Stimulated activated naive CD4-positive, alpha-beta T cell (primary cell): ENCODE measurements at regions not wholly inside any gene's neighbourhood (a gene's known extent, or its start where the extent isn't known, plus 50 kb on each side); places are given as distances from the start of the nearest gene placed in this dataset.

Source experiments
- DNase-seq, 6 experiments: peaks; one replicate each; lab custom pipeline; 2025; lab: John Stamatoyannopoulos, UW

DNA sequence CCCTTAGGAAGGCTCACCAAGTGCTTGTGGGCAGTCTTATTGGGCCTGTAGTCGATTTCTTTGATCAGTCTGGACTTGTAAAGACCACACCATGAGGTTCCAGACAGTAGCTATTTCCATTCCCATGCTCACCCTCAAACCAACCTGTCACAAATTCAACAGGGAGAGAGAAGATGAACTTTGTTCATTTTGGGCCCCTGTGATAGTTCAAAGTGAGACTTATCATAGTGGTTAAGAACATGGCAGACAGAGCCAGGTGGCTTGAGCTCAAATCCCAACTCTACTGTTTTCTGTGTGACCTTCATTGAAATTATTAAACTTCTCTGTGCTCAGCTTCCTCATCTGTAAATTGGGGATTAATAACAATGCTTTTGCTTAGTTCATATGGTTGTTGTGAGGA lies 53.9 kb upstream of the CTLA4 start:
- DNase-seq: no peak

DNA sequence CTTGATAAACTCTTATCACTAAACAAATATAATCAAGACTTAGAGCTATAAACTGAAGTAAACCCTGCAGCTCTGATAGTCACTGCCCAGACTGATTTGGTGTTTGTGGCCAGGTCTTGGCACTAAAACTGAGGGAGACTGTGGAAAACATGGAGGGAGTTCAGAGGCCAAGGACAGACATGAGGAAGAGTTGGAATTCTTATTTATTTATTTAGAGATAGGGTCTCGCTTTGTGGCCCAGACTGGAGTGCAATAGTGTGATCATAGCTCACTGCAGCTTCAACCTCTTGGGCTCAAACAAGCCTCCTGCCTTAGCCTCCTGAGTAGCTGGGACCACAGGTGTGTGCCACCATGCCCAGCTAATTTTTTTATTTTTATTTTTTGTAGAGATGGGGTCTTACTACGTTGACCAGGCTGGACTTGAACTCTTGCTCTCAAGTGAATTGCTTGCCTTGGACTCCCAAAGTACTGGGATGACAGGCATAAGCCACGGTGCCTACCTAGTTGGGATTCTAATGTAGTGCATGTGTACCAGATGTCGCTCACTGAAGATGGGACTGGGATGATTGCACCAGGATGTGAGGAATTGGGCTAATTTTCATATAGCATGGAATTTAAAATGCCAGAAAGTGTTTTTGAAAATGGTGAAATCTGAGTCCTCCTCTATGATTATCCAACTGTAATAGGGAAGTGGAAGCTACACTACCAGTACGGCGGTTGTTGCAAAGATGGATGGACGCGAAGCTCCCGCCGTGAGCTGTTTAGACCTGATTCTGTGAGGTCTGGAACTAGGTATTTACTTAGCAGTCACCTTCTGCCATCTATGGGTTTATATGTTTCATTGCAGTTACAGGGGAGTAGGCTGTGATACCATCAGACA lies 52.7 kb upstream of the CTLA4 start:
- peak; percentile 17 to 77 (median 47) for DNase-seq

DNA sequence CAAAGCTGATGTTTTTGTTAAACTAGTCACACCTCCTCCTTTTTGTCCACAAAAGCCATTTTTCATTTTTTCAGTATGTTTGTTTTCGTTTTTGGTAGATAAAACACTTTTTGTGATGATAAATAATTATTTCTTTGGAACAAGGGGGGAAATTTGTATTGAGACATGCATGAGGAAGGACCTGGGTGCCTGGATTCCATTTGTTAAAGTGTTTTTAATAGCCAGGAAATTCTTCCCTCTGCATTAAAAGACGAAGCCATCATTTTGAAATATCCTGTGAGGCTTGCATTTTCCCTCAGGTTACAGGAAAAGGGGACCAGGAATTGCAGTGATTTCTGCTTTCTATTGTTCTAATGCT lies 52.1 kb upstream of the CTLA4 start:
- no peak for DNase-seq

DNA sequence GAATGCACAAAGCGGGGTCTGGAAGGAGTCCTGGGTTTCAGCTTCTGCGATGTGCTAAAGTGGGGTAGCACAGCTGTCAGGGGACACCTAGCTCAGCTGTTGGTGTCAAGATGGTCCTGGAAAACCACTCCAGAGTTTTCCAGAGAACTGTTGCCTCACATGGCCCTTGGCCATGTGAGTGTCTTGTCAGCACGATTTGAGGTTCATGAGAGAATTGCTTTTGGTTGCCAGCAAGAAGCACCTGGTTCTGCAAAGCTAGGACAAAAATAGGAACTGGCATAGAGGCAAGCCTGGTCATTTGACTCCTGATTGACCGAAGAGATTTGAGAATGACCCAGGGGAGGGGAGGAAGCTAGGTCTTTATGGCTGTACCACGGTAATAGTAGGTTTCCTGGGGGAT lies 50.4 kb upstream of the CTLA4 start:
- no peak for DNase-seq
